SK-N-SH treated with all-trans-retinoic acid at 6 μM for 48 hours (cell line): ENCODE measurements at regions not wholly inside any gene's neighbourhood (a gene's known extent, or its start where the extent isn't known, plus 50 kb on each side); places are given as distances from the start of the nearest gene placed in this dataset.

Experiments
- ATAC-seq: fragments of 200-7000 bp; cut with Tn5 transposase; 3 replicates; pipeline ENCODE4 v1.9.1; 2020; ENCODE audit warnings: mild to moderate bottlenecking, moderate library complexity
- BACH2 ChIP-seq: fragments of 250-450 bp; sonication (Bioruptor Pico); IDR thresholded peaks from 2 replicates; pipeline ENCODE4 v1.9.0; 2021; ENCODE audit warnings: mild to moderate bottlenecking, borderline replicate concordance
- CSDC2 ChIP-seq: fragments of 250-450 bp; sonication (Bioruptor Pico); IDR thresholded peaks from 2 replicates; pipeline ENCODE4 v1.5.0; 2020; ENCODE audit warnings: mild to moderate bottlenecking, moderate library complexity
- GLIS3 ChIP-seq: fragments of 250-450 bp; sonication (Bioruptor Pico); IDR thresholded peaks from 2 replicates; pipeline ENCODE4 v1.5.0; 2020; ENCODE audit warnings: mild to moderate bottlenecking, moderate library complexity
- ISL1 ChIP-seq: fragments of 250-450 bp; sonication (Bioruptor Pico); IDR thresholded peaks from 2 replicates; pipeline ENCODE4 v2.1.2; 2022; ENCODE audit warnings: mild to moderate bottlenecking, moderate library complexity
- OSR1 ChIP-seq: fragments of 250-450 bp; sonication (Bioruptor Pico); IDR thresholded peaks from 2 replicates; pipeline ENCODE4 v1.8.0; 2022; ENCODE audit warnings: moderate library complexity, mild to moderate bottlenecking, inconsistent platforms
- PPARA ChIP-seq: fragments of 250-450 bp; sonication (Bioruptor Pico); IDR thresholded peaks from 2 replicates; pipeline ENCODE4 v1.5.0; 2020; ENCODE audit warnings: mild to moderate bottlenecking, borderline replicate concordance
- RARB ChIP-seq: fragments of 250-450 bp; sonication (Bioruptor Pico); IDR thresholded peaks from 2 replicates; pipeline ENCODE4 v1.8.0; 2021; ENCODE audit warnings: mild to moderate bottlenecking, moderate library complexity
- TCF4 ChIP-seq: fragments of 250-450 bp; sonication (Bioruptor Pico); IDR thresholded peaks from 2 replicates; pipeline ENCODE4 v1.8.0; 2021; ENCODE audit warnings: mild to moderate bottlenecking, moderate library complexity, borderline replicate concordance
- TOX ChIP-seq: fragments of 250-450 bp; sonication (Bioruptor Pico); IDR thresholded peaks from 2 replicates; pipeline ENCODE4 v1.8.0; 2021; ENCODE audit warnings: mild to moderate bottlenecking, moderate library complexity, borderline replicate concordance
- ZC3H10 ChIP-seq: fragments of 250-450 bp; sonication (Bioruptor Pico); IDR thresholded peaks from 2 replicates; pipeline ENCODE4 v1.5.1; 2021; ENCODE audit warnings: mild to moderate bottlenecking, moderate library complexity
- ZNF565 ChIP-seq: fragments of 450-650 bp; formaldehyde crosslinking; conservative IDR thresholded peaks from 2 replicates; pipeline ENCODE4 v1.5.0; 2020; ENCODE audit warnings: low read depth, mild to moderate bottlenecking, moderate library complexity
- ZNF70 ChIP-seq: fragments of 450-650 bp; formaldehyde crosslinking; IDR thresholded peaks from 2 replicates; pipeline ENCODE4 v1.5.0; 2020; ENCODE audit warnings: mild to moderate bottlenecking, moderate library complexity
- TF ChIP-seq, protein P1 (sequence below): fragments of 250-450 bp; sonication (Bioruptor Pico); IDR thresholded peaks from 2 replicates; pipeline ENCODE4 v1.8.0; 2020; ENCODE audit warnings: mild to moderate bottlenecking, moderate library complexity, borderline replicate concordance
- TF ChIP-seq, protein P2 (sequence below): fragments of 250-450 bp; sonication (Bioruptor Pico); IDR thresholded peaks from 2 replicates; pipeline ENCODE4 v1.5.1; 2020; ENCODE audit warnings: low read depth, mild to moderate bottlenecking, moderate library complexity
- TF ChIP-seq, protein P3 (sequence below): fragments of 250-450 bp; sonication (Bioruptor Pico); IDR thresholded peaks from 2 replicates; pipeline ENCODE4 v1.5.0; 2020; ENCODE audit warnings: mild to moderate bottlenecking, moderate library complexity

DNA sequence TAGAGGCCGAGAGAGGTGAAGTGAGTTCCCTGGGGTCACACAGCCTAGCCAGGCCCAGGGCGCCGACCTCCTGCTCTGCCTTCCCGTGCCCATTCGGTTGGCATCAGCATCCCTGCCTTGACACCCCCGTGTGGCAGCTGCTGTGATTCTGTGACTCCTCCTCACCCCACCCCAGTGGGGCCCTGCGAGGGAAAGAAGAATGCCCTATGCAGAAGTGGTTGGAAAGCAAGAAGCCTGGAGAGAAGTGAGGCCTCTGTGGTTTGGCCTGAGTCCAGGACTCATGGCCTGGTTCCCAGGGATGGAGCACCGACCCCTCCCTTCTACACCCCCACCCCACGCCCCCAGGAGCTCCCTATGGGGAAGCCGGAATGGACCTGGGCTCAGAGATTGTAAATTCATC lies 296.2 kb downstream of the SEC14L1 start (continued):
- TF ChIP-seq, protein P1, sequence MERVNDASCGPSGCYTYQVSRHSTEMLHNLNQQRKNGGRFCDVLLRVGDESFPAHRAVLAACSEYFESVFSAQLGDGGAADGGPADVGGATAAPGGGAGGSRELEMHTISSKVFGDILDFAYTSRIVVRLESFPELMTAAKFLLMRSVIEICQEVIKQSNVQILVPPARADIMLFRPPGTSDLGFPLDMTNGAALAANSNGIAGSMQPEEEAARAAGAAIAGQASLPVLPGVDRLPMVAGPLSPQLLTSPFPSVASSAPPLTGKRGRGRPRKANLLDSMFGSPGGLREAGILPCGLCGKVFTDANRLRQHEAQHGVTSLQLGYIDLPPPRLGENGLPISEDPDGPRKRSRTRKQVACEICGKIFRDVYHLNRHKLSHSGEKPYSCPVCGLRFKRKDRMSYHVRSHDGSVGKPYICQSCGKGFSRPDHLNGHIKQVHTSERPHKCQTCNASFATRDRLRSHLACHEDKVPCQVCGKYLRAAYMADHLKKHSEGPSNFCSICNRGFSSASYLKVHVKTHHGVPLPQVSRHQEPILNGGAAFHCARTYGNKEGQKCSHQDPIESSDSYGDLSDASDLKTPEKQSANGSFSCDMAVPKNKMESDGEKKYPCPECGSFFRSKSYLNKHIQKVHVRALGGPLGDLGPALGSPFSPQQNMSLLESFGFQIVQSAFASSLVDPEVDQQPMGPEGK (CRISPR knock-in tag): no peak
- TF ChIP-seq ZNF70 (CRISPR knock-in tag): no peak
- TF ChIP-seq, protein P2, sequence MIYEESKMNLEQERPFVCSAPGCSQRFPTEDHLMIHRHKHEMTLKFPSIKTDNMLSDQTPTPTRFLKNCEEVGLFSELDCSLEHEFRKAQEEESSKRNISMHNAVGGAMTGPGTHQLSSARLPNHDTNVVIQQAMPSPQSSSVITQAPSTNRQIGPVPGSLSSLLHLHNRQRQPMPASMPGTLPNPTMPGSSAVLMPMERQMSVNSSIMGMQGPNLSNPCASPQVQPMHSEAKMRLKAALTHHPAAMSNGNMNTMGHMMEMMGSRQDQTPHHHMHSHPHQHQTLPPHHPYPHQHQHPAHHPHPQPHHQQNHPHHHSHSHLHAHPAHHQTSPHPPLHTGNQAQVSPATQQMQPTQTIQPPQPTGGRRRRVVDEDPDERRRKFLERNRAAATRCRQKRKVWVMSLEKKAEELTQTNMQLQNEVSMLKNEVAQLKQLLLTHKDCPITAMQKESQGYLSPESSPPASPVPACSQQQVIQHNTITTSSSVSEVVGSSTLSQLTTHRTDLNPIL (CRISPR knock-in tag): no peak
- no peak for TF ChIP-seq OSR1 (CRISPR knock-in tag)
- TF ChIP-seq BACH2 (CRISPR knock-in tag): no peak

DNA sequence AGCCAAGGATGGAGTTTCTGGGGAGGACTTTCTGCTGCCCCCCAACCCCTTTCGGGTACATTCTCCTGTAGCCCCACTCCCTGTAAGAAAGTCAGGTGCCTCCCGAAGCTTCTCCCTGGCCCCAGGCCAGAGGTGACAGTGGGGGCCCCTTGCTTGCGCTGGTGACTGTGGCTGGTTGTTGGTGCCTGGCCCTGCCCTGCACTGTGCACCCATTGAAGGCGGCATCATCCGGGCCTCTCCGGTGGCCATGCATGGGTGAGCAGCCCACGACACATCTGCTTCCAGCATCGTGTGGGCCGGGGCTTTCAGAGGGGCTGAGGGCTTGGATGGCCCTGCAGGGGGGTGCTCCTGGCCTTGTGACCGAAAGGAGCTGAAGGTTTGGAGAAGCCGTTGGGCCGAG lies 297.0 kb downstream of the SEC14L1 start:
- ATAC-seq: no peak

DNA sequence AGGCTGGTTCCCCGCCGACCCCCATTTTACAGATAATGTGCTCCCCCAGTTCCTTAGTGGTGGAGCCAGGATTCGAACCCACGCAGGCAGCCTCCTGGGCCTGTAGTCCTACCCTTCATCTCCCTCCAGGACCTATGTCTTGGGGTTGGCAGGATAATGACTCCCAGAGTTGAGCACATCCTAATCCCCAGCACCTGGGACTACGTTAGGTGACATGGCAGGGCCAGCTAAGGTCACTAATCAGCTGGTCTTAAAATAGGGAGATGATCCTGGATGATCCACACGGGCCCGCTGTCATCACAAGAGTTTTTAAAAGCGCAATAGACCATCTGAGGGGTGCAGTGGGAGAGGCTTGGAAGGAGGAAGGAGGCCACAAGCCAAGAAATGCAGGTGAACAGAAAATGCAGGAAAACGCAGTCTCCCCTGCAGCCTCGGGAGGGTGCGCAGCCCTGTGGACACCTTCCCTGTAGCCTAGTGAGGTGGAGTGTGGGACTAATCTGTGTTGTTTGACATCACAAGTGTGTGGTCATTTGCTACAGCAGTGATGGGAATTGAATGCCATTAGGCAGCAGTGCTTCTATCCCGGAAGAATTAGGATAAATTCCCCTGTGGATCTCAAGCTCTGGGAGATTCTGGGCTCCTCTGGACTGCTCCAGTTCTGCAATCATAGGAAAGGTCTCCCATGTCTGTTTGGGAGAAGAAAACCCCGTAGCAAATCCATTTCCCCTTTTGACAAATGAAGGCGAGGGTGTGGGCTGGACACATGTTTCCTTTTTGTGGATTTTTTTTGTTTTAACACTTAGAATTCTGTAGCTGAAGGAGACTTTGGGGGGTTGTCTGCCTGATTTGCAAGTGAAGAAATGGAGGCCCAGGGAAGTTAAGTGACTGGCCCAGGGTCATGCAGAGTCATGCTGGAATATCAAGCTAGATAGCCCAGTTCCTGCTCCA lies 297.7 kb downstream of the SEC14L1 start:
- ATAC-seq: no peak
- TF ChIP-seq RARB: no peak

More for the DNA sequence above, 297.0 kb downstream of the SEC14L1 start:
- no peak for TF ChIP-seq TCF4 (CRISPR knock-in tag)
- no peak for TF ChIP-seq OSR1 (CRISPR knock-in tag)
- no peak for TF ChIP-seq RARB
- TF ChIP-seq, protein P3, sequence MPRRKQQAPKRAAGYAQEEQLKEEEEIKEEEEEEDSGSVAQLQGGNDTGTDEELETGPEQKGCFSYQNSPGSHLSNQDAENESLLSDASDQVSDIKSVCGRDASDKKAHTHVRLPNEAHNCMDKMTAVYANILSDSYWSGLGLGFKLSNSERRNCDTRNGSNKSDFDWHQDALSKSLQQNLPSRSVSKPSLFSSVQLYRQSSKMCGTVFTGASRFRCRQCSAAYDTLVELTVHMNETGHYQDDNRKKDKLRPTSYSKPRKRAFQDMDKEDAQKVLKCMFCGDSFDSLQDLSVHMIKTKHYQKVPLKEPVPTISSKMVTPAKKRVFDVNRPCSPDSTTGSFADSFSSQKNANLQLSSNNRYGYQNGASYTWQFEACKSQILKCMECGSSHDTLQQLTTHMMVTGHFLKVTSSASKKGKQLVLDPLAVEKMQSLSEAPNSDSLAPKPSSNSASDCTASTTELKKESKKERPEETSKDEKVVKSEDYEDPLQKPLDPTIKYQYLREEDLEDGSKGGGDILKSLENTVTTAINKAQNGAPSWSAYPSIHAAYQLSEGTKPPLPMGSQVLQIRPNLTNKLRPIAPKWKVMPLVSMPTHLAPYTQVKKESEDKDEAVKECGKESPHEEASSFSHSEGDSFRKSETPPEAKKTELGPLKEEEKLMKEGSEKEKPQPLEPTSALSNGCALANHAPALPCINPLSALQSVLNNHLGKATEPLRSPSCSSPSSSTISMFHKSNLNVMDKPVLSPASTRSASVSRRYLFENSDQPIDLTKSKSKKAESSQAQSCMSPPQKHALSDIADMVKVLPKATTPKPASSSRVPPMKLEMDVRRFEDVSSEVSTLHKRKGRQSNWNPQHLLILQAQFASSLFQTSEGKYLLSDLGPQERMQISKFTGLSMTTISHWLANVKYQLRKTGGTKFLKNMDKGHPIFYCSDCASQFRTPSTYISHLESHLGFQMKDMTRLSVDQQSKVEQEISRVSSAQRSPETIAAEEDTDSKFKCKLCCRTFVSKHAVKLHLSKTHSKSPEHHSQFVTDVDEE: no peak
- no peak for TF ChIP-seq TOX (CRISPR knock-in tag)
- no peak for TF ChIP-seq ZNF565 (CRISPR knock-in tag)
- no peak for TF ChIP-seq GLIS3
- TF ChIP-seq, protein P2 (CRISPR knock-in tag): no peak
- TF ChIP-seq CSDC2 (CRISPR knock-in tag): no peak
- no peak for TF ChIP-seq ISL1 (CRISPR knock-in tag)
- TF ChIP-seq PPARA (CRISPR knock-in tag): no peak
- TF ChIP-seq ZNF70 (CRISPR knock-in tag): no peak
- TF ChIP-seq, all 23 proteins: peak for 0

DNA sequence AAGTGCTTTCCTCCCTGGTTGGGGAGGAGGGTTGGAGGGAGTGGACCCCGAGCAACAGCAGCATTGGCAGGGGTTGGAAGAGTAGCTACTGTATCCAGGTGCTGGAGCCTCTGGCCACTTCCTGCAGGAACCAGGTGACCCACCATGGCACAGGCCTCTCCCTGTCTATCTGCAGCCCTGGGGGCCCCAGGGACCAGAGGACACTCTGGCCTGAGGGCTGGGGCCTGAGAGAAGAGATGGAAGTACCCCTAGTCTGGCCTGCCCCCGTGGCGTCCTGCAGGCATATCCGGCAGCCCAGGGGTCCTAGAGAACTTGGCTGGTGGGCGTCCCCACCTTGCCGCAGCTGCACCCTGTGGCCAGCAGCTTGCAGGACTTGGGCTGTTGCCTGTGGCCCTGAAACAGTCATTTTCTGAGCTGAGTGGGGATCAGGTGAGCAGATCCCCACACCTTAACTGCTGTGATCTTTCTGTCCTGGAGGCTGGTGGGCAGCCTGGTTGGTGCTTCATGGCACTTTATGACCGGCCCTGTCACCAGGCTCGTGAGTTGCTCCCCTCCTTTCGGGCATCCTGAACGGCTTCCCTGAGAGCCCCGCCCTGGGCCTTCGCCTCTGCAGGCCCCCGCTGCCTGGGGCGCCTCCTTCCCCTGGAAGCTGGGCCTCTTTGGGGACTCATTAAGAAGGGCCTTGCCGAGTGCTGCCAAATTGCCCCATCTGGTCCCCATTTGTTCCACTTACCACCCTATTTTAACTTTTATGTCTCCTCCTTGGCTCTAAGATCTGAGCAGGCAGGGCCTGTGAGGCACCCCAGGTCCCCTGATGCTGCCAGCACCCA lies 298.6 kb downstream of the SEC14L1 start:
- TF ChIP-seq, protein P3: no peak
- TF ChIP-seq RARB: no peak
- TF ChIP-seq ZC3H10 (CRISPR knock-in tag): no peak
- ATAC-seq: no peak
